ENCODE measurements at regions not wholly inside any gene's neighbourhood (a gene's known extent, or its start where the extent isn't known, plus 50 kb on each side); places are given as distances from the start of the nearest gene placed in this dataset.

DNA sequence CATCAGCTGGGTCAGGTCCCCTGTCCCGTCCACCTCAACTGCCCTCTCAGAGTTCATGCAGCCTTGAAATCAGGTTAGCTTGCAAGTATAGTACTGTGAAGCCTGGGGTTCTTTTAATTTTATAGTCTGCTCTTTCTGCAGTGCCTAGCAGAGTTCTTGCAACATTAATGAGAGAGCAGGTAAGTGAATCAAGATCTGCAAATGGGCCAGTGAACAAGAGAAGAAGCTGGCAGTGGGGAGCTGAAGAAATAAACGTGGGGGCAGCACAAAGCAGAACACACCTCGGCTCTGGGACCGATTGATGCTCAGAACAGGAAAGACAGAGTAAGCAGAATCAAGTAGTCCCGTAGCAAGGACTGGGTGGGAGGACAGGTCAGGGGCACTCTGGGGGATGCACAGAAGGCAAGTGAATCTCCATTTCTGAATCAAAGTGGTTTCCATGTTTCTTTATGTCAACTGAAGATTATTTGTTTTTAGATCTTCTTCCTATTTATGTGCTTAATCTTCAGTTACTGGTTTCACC, 675.5 kb downstream of the RNF144A start:
- no peak for DNase-seq (ENCODE audit: low spot score)

DNA sequence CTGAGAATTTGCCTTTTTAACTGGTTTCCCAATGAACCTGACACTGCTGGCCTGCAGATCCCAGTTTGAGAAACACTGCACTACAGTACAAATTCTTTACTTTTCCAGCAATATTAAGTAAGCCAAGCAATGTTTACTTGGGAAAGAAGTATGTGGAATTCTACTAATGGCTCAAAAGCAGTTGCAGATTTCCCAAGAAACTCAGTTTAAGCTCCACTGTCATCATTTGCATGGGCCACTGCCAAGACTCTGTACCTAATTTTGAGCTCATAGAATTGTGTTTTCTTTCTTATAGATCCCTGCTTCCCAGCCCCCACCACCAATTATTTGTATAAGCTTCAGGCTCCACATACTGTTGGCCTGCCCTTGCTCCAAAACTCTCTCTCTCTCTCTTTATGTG, 676.1 kb downstream of the RNF144A start:
- DNase-seq (ENCODE audit: low spot score): no peak

DNA sequence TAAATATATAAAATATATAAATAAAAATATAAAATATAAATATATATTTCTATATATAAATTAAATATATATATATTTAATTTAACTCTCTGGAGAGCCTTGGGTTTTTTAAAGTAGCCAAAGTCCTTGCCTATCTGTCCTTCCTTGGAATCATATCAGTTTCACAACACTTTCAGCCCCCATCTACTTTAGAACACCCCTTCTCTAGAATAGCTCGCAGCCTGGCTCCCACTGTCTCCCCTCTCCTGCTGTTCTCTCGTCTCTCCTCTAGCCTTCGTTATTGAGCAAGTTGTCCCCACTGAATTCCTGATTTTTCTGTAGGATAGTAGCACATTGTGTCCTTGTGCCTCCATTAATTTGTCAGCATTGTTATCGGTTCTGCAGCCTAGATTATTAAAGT, 677.0 kb downstream of the RNF144A start:
- no peak for DNase-seq (ENCODE audit: low spot score)

DNA sequence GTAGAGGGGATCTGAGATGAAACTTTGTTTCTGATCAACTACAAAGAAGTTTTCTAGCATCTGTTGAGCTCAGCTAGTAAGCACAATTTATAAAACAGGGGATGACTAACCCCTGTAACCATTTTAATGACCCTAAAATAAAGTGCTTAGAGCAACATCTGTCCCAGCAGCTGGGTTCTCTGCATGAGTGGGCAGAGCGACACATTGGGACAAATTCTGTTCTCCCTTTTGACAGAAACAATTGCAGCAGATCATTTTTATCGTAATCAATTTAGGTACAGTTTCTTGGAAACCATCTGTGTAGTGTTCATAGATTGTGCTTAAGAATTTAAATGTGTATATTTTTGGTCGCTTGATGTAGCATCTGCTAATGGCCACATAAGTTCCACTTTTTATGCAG, 678.0 kb downstream of the RNF144A start:
- DNase-seq (ENCODE audit: low spot score): no peak

DNA sequence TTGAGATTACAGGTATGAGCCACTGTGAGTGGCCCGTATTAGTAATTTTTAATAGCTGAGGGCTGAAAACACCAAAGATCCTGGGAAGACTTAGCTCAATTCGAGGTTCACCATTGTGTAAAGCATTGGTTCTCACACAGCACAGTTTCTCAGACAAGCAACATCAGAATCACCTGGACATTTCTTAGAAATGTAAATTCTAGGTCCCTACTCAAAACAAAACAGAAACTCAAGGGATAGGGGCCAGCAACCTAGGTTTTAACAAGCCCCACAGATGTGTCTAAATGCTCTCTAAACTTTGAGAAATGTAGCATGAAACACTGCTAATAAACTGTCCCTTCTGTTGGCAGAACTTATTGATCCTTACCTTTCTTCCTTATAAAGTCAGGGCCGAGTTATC, 681.2 kb downstream of the RNF144A start:
- no peak for DNase-seq (ENCODE audit: low spot score)

DNA sequence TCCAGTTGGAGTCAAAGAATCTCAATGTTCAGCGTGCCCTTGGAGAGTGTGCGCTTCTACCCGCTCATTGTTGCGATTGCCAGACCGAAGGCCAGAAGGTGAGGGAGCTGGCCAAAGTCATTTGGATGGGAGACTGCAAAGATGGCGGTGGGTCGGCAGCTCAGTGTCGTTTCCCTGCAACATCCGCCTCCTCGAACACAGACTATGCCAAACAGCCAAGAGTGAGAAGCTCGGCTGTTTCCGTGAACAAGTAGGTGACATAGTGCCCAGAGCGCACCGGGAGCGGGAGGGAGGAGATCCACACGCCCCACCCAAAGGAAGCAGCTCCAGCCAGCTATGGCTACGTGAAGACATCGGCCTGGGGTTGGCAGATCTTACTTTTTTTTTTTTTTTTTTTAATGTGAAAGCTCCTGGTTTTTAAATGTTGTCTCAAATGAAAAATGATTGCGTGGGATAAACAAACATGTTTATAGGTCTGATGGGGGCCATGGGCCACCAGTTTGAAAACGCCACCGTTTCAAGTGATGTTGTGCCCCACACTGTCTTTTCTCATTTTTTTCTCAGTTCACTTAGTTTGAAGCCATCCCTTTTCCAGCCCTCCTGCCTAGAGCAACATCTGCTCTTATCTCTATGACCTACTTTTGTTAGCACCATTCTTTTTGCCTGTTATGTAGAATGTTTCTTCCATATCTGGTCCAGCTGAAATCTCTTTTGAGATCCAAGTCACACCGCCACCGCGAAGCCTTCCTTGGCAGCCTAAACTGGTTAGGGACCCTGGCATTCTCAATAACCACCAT, 682.4 kb downstream of the RNF144A start:
- no peak for DNase-seq (ENCODE audit: low spot score)

DNA sequence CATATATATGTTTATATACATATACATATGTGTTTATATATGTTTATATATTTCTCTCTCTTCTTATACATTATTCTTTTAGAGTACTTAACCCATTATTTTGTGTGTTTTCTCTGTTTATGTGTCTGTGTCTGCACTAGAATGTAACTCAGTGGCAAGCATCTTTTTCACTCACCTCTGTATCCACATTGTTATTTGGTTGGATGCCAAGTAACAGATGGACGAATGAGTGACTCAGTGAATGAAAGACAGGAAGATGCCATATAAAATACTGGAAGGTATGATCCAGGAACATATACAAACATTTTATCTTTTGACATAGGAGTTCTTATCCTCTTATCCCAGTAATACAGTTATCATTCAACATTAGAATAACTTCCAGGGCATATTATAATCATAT, 684.8 kb downstream of the RNF144A start:
- no peak for DNase-seq (ENCODE audit: low spot score)

DNA sequence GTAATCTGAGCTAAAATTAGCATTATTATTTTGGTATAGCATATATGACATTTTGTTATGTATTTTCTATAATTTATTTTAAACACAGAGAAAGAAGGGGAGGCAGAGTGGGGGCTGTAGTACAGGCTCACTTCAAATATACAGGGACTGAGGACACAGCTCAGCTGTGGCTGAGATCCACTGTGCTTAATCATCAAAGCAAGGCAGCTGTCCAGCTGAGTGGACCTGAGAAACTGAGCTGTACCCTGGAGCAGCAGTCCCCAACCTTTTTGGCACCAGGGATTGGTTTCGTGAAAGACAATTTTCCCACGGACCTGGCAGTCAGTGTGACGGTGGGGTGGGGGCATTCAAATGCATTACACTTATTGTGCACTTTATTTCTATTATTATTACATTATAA, 687.2 kb downstream of the RNF144A start:
- no peak for DNase-seq (ENCODE audit: low spot score)

DNA sequence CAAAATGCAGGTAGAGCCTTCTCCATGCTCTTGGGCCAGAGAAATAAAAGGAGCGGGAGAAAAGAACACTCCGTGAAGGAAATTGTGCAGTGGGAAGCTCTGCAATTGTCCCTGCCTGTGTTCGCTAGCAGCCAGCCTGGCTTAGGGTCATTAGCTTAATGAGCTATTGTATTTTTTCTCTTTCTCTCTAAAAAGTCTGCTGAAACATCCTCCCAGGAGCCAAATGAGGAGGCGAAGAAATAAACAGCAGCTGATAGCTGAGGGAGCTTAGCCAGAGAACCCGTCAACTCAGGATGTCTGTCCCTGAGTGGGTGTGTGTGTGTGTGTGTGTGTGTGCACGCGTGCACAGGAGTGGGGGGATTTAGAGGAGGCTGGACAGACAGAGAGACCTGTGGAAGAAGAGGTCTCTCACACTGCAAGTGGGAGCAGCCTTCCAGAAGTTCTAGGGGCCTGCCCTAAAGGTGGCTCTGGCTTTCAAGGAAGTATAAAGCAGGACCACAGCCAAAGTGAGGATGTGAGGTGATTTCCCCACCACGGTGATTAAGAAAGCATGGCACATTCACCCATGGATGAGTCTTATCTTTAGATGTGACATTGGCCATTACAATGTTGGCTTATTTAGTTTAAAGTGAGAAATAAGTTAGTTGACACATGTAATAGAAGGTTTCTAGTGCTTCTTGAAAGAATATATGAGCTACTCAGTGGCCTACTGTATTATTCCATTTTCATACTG, 690.4 kb downstream of the RNF144A start:
- no peak for DNase-seq (ENCODE audit: low spot score)

DNA sequence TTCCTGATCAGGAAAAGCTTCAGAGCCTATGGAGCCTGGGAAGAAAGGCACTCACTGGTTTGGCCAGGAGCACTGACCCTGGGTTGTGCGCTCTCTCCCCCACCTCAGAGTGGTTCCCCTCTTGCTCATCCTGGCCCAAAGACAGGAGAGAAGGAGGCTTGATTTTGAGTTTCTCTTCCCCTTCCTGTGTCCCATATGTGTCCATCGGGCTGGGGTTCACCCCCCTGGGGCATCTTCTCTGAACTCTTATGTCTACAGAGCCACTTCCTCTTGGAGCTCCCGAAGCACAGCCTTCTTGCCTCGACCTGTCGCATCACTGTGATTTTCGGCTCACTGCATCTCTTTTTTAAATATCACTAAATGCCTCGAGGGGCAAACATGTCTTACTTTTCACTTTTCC, 692.3 kb downstream of the RNF144A start:
- no peak for DNase-seq (ENCODE audit: low spot score)

DNA sequence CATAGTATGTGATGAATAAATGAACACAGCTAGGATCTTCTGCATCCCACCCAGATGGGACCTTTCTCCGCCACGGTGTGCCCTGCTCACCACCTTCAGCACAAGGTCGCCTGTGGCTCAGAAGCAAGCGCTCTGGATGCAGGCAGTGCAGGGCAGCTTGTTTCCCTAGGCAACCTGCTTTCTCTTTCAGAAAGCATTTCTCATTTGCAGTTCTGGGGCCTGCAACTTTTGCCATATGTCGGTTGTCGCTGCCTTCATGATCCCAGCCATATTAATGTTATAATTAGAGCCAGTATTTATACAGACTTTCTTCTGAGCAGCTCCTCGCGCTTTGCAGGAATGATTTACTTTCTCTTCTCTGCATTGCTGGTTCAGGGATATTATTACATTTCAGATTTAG, 692.8 kb downstream of the RNF144A start:
- DNase-seq (ENCODE audit: low spot score): no peak

DNA sequence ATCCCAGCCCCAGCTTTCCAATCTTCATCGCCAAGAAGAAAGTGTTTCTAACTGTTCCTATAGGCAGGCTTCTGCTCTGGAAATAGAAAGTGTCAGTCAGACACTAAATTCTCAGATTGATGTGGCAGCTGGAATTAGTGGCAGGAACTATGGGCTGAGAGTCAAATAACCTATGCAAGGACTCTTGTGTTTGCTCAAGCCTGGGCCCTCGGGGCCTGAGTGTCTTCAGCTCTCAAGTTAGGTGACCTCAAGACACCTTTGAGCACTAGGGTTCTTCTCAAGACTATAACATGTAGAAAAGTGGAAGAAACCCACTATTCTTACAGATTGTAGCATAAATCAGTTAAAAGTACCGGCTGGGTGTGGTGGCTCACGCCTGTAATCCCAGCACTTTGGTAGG, 694.5 kb downstream of the RNF144A start:
- DNase-seq (ENCODE audit: low spot score): no peak

DNA sequence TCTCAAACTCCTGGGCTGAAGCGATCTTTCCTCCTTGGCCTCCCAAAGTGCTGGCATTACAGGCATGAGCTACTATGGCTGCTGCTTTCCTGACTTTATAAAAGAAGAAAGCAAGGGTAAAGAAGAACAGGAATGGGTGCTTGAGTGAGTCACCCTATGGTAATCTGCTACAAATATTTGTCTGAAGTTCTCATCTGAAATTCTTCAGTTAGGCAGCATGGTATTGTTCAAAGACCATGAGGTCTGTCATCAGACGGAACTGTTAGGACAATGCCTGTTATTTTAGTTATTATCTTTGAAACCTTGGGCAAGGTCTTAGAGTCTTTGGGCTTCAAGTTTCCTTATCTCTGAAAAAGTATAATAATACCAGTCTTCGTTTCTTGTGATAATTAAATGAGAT, 695.8 kb downstream of the RNF144A start:
- no peak for DNase-seq (ENCODE audit: low spot score)

DNA sequence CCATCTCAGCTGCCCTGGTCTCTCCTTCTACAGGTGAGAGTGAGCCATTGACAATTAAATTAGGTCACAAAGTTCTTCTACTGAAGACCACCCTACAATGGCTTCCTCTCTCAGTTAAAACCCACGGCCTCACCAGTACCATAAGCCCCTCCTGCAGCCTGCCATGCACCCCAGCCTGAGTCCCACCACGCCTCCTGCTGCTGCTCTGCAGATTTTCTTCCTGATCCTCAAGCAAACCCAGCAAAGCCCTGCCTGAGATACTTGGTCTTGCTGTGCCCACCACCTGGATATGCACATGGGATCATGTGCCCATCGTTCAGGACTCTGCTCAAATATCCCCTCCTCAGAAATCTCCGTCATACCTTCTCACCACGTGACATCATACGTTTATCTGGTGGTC, 696.6 kb downstream of the RNF144A start:
- DNase-seq (ENCODE audit: low spot score): no peak

DNA sequence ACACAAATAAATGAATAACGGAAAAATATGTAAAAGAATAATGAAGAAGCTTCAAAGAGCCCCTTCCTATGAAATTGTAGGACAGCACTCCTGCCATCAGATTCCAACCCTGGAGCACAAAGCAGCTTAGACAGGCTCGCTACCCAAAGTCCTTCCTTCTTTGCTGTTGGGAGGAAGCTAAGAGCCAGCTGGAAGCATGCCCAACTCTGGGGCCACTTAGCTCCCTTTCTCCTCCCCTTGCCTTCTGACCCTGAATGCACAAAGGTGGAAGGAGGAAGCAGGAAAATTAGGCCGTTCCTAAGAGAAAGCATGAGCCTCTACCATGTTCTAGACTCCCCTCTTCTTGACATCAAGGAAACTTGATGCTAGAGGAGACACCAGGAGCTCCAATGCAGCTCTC, 700.8 kb downstream of the RNF144A start:
- no peak for DNase-seq (ENCODE audit: low spot score)

DNA sequence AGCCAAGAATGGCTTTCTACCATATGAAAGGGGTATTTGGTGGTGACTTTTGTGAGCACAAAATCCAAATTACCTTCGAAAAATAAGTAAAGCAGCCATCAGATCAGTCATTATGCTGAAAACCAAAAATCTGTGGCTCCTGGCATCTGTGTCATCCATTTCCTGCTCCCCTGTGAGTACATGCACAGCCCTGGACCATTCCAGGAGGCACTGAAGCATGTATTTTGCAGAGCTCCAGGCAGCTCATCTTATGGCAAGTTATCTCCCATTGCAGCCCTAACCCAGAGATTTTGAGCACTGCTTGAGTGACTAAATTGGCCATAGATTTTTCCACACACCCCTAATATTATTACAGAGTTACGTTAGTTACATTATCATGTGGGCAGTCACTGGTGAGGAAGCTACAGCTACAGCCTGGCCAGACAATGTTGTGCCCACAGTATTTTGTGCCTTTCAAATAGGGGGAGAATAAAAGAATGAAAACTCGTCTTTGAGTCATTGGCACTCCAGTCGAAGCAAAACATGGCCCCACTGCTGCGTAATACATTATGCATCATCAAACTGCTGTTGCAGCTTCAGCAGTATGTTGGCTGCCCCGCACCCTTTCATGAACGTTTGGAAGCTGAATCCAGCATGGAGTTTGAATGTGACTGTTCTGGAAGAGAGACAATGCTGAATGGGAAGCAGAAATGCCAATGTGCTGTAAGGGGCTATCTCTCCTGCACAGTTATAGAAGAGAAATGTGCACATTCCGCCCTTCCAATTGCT, 702.2 kb downstream of the RNF144A start:
- DNase-seq (ENCODE audit: low spot score): no peak

DNA sequence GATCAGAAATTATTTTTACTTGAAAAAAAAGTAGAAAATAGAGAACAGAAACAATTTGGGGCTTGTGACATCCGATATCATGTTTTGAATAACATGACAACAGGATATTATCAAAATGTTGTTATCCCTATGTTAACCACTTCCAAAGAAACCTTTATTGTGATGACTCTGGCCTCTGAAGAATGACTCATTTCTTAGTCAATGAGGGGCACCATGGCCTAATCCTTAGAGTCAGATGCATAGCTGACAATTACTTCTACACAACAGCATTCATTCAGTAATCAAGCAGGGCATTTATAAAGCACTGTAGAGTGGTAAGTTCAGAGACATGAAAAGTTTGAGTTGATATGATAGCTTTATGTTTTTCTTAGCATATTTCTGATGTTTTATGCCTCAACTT, 703.0 kb downstream of the RNF144A start:
- no peak for DNase-seq (ENCODE audit: low spot score)

DNA sequence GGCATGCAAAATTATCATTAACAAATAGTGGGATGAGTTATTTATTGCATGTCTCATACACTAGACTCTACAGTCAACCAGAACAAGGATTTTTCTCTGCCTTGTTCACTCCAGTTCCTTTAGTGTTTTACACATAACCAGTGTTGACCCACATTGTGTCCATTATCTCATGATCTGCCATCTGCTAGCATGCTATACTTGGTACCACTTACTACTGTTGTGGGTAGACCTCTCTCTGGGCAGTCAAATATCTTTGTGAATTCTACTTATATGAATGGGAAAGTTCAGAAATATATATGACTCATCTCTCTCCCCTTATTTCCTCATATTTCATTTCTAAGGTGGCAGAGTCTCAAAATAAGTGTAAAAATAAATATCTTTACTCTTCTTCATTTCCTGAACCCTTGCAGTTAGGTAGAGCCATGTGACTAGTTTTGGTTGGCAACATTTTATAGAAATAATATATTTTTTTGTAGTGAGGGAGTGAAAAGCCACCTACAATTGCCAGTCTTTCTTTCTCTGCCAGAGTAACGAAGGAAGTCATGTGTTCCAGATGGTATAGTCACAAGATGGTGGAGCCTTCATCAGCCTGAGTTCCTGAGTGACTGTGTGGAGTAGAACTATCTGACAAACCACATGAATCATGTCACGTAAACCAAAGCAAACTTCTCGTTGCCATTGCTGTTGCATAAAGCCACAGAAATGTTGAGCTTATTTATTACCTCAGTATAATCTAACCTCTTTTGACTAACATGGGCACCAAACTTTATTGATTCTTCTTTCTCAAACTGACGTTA, 704.0 kb downstream of the RNF144A start:
- DNase-seq (ENCODE audit: low spot score): no peak

DNA sequence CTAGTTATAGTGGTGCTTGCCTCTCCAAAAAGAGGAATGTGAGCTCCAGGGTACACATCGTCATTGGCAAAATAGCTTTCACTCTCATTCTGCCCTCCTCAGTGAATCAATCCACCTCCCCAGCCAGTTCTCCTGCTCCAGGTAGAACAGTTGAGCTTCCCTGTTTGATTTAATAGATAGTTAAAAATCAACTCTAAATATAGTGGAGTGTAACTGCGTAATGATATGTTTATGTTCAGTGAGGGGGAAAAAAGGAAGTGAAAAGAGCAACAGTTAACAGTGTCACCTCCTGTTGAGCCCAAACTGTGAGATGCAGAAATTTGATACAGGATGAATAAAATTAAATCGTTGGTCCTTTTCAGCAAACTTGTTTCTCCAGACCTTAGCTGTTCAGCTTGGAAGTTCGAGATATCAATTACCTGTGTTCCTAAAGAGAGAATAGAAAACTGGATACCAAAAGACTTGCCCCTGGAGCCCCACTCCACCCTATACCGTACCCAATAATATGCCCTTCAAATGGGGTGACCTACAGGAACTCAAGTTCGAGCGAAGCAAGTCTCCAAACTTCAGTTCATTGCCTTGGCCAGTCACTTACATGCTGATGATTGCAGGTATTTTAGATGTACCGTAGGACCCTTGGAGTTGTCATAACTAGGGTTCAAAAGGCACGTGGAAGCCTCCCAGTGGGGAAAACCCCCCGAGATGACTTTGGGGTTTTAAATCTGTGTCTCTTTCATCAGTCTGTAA, 708.4 kb downstream of the RNF144A start:
- DNase-seq (ENCODE audit: low spot score): no peak

DNA sequence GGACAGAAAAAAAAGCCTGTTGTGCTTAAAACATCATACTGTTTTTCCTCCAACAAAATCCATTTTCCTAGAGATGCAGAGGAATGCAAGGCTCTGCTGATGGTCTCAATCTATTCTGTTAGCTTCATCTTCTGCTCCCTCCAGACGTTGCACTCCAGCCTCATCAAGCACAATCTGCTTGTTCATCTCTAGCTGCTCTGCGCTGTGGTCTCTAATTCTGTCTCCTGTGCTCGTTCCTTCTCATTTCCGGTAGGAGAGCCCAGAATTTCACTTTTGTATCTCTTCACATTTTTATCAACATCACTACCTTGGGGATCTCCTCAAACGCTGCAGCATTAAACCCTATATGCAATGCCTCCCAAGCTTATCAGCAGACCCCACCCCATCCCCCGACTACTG, 708.9 kb downstream of the RNF144A start:
- DNase-seq (ENCODE audit: low spot score): no peak

DNA sequence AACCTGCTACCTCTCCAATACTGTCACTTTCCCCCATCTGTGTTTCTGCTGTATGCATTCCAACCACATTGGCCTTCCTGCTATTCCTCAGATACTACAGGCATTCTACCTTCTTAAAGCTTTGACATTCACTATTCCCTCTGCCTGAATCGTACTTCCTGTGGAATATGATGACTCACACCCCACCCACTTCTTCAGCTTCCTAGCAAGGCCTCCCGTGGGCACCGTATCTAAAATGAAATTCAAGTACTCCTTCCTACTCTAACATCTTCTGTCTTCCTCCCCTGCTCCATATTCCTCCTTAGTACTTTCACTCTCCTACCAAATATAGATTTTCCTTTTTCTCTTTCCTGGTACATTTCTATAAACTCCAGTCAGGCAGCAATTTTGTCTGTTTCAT, 710.4 kb downstream of the RNF144A start:
- no peak for DNase-seq (ENCODE audit: low spot score)
